ENCODE measurements at regions not wholly inside any gene's neighbourhood (a gene's known extent, or its start where the extent isn't known, plus 50 kb on each side); places are given as distances from the start of the nearest gene placed in this dataset.

DNA sequence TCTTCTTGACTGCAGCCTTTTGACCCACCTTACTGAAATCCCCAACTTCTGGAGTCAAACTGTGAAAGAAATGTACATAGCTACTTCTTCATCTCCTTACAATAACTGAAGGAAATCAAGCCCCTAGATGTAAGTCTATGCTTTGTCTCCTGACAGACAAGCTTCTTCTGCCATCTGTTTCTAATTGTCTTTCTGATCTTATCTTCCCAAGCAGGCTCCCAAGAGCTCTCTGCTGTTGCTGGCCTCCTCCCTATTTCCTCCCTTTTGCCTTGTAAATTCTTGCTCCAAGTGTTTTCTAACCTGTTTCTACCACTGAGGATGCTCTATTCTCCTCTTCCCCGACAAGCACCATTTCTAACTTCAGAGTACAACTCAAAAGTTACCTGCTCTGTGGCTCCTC is 77.4 kb upstream of the OSR1 start:
- no TSS peak for BruUV-seq (replicated peaks)
- no peaks in the 10 kb centered on the region for H3K9me3 ChIP-seq (ENCODE audit: low read length)
- intact Hi-C loops (cut with micrococcal nuclease; ENCODE audit: unreplicated experiment) (no loop called here), in situ Hi-C loops (cut with HindIII; ENCODE audit: extremely low pct_ligation_motif_present, low pct_unique_long_range_greater_than_20kb) (no loop called here)
- H3K36me3 ChIP-seq (replicated peaks in 1 of 2; ENCODE audit: control insufficient read depth in 1 of 2, insufficient read depth in 2 of 2, low read length in 2 of 2): no peaks in the 10 kb centered on the region
- 0% methylated on average over 1 of the region's 1 CpG for WGBS (ENCODE audit: low lambda C conversion rate)
- POLR2A ChIA-PET: no interaction called here
- H3K79me2 ChIP-seq (ENCODE audit: insufficient read depth, low read length): no peaks in the 10 kb centered on the region
- H3K9ac ChIP-seq (ENCODE audit: insufficient read depth, low read depth, low read length): no peak overlapping the region
- H3K4me3 ChIP-seq (replicated peaks in 1 of 3; ENCODE audit: insufficient read depth in 1 of 3, low read depth in 2 of 3, low read length in 3 of 3): no peak overlapping the region
- no peak overlapping the region for H3K27ac ChIP-seq (ENCODE audit: extremely low read length, insufficient read depth, low read length)
- H3K27me3 ChIP-seq (ENCODE audit: control insufficient read depth in 1 of 2, insufficient read depth in 2 of 2, low read length in 2 of 2): no peaks in the 10 kb centered on the region; a peak in 1 of 5 replicates
- no peak for ATAC-seq
- H2AFZ ChIP-seq (ENCODE audit: low read length): no peak overlapping the region
- no peaks in the 10 kb centered on the region for H4K20me1 ChIP-seq (ENCODE audit: insufficient read depth, low read length)
- FAIRE-seq: no peak
- CTCF ChIA-PET (ENCODE audit: low intra/inter-chr PET ratio, low total read pairs): no interaction called here
- H3K4me1 ChIP-seq (ENCODE audit: insufficient read depth, low read length): peaks cover 9% of the 10 kb centered on the region
- H3K4me2 ChIP-seq (ENCODE audit: low read depth, low read length): no peak overlapping the region
- no peak for DNase-seq (ENCODE audit: low spot score)
- no peak for TF ChIP-seq ZNF121 (CRISPR knock-in tag; IDR thresholded peaks at IDR 0.05)
- TF ChIP-seq, protein P1, sequence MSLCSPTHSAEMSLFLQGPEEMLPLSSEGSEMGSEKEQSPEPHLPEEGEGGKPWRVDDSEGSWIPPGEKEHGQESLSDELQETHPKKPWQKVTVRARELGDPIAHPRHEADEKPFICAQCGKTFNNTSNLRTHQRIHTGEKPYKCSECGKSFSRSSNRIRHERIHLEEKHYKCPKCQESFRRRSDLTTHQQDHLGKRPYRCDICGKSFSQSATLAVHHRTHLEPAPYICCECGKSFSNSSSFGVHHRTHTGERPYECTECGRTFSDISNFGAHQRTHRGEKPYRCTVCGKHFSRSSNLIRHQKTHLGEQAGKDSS (CRISPR knock-in tag; IDR thresholded peaks at IDR 0.05; ENCODE audit: borderline replicate concordance, low read depth): no peak
- no peak for TF ChIP-seq MZF1 (CRISPR knock-in tag; IDR thresholded peaks at IDR 0.05; ENCODE audit: borderline replicate concordance)
- no peak for TF ChIP-seq RXRB (CRISPR knock-in tag; IDR thresholded peaks at IDR 0.05; ENCODE audit: borderline replicate concordance)
- no peak for TF ChIP-seq PHF21A (CRISPR knock-in tag; IDR thresholded peaks at IDR 0.05)
- no peak for TF ChIP-seq TBL1XR1 (IDR thresholded peaks at IDR 0.05; ENCODE audit: borderline replicate concordance, low read length, partially characterized antibody)
- TF ChIP-seq XRCC5 (optimal IDR thresholded peaks at IDR 0.05; ENCODE audit: low read length): no peak
- no peak for TF ChIP-seq GATAD2A (CRISPR knock-in tag; IDR thresholded peaks at IDR 0.05)
- no peak for TF ChIP-seq ZNF260 (CRISPR knock-in tag; IDR thresholded peaks at IDR 0.05; ENCODE audit: borderline replicate concordance, low read depth)
- TF ChIP-seq, protein P2, sequence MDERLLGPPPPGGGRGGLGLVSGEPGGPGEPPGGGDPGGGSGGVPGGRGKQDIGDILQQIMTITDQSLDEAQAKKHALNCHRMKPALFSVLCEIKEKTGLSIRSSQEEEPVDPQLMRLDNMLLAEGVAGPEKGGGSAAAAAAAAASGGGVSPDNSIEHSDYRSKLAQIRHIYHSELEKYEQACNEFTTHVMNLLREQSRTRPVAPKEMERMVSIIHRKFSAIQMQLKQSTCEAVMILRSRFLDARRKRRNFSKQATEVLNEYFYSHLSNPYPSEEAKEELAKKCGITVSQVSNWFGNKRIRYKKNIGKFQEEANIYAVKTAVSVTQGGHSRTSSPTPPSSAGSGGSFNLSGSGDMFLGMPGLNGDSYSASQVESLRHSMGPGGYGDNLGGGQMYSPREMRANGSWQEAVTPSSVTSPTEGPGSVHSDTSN (CRISPR knock-in tag; IDR thresholded peaks at IDR 0.05): no peak
- TF ChIP-seq ZSCAN9 (CRISPR knock-in tag; IDR thresholded peaks at IDR 0.05; ENCODE audit: borderline replicate concordance): no peak
- no peak for TF ChIP-seq ZNF280D (CRISPR knock-in tag; IDR thresholded peaks at IDR 0.05)
- TF ChIP-seq, protein P3, sequence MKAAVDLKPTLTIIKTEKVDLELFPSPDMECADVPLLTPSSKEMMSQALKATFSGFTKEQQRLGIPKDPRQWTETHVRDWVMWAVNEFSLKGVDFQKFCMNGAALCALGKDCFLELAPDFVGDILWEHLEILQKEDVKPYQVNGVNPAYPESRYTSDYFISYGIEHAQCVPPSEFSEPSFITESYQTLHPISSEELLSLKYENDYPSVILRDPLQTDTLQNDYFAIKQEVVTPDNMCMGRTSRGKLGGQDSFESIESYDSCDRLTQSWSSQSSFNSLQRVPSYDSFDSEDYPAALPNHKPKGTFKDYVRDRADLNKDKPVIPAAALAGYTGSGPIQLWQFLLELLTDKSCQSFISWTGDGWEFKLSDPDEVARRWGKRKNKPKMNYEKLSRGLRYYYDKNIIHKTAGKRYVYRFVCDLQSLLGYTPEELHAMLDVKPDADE (CRISPR knock-in tag; IDR thresholded peaks at IDR 0.05): no peak
- no peak for TF ChIP-seq ZBTB7B (CRISPR knock-in tag; IDR thresholded peaks at IDR 0.05)
- no peak for TF ChIP-seq KLF12 (CRISPR knock-in tag; IDR thresholded peaks at IDR 0.05; ENCODE audit: borderline replicate concordance)
- TF ChIP-seq FUBP1 (CRISPR knock-in tag; IDR thresholded peaks at IDR 0.05; ENCODE audit: borderline replicate concordance): no peak
- TF ChIP-seq, protein P4, sequence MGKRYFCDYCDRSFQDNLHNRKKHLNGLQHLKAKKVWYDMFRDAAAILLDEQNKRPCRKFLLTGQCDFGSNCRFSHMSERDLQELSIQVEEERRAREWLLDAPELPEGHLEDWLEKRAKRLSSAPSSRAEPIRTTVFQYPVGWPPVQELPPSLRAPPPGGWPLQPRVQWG (CRISPR knock-in tag; IDR thresholded peaks at IDR 0.05; ENCODE audit: borderline replicate concordance, low read depth): no peak
- TF ChIP-seq ZNF674 (CRISPR knock-in tag; IDR thresholded peaks at IDR 0.05; ENCODE audit: low read depth): no peak

Data from HepG2 (cell line).